ENCODE measurements at regions not wholly inside any gene's neighbourhood (a gene's known extent, or its start where the extent isn't known, plus 50 kb on each side); places are given as distances from the start of the nearest gene placed in this dataset.

- H2AK5ac ChIP-seq (ENCODE audit: low read length): no peak overlapping the region
- no peak overlapping the region for H2BK12ac ChIP-seq (ENCODE audit: low read length)
- H2AFZ ChIP-seq (ENCODE audit: insufficient read depth, low read length, poor library complexity): no peak overlapping the region
- H3K18ac ChIP-seq (ENCODE audit: low read length): no peak overlapping the region
- H3K23ac ChIP-seq (ENCODE audit: low read length): no peak overlapping the region
- H4K91ac ChIP-seq (ENCODE audit: low read depth, low read length): no peak overlapping the region
- H3K4me1 ChIP-seq (ENCODE audit: control insufficient read depth in 1 of 2, insufficient read depth in 2 of 2, low read length in 2 of 2): no peaks in the 10 kb centered on the region
- H3K9ac ChIP-seq (ENCODE audit: low read length): no peak overlapping the region
- no peak overlapping the region for H3K4me3 ChIP-seq (ENCODE audit: low read depth, low read length)
- H3K9me3 ChIP-seq (ENCODE audit: insufficient read depth, low read depth, low read length): no peaks in the 10 kb centered on the region
- no peaks in the 10 kb centered on the region for H3K79me1 ChIP-seq (ENCODE audit: low read length)
- H2BK120ac ChIP-seq (ENCODE audit: insufficient read depth, low read length, poor library complexity): no peak overlapping the region
- no peaks in the 10 kb centered on the region for H3K27me3 ChIP-seq (ENCODE audit: insufficient read depth, low read length)
- no peak overlapping the region for H3K27ac ChIP-seq (ENCODE audit: low read depth, low read length)
- no peak overlapping the region for H4K12ac ChIP-seq (ENCODE audit: low read depth, low read length)
- H3K4me2 ChIP-seq (ENCODE audit: low read length): no peak overlapping the region
- no peak for DNase-seq
- H3K36me3 ChIP-seq (ENCODE audit: control insufficient read depth in 1 of 2, insufficient read depth in 2 of 2, low read length in 2 of 2): no peaks in the 10 kb centered on the region
- no peak overlapping the region for H4K8ac ChIP-seq (ENCODE audit: low read depth, low read length)
- no peak overlapping the region for H2BK5ac ChIP-seq (ENCODE audit: low read depth, low read length, poor library complexity)
- H3K4ac ChIP-seq (ENCODE audit: low read depth, low read length): no peak overlapping the region
- H3K14ac ChIP-seq (ENCODE audit: low read length): no peak overlapping the region
- no CpG with 5 or more reads among the region's 8 CpGs for WGBS (ENCODE audit: extremely low coverage, insufficient coverage, insufficient read length)
- H3K79me2 ChIP-seq (ENCODE audit: control insufficient read depth, insufficient read depth, low read length, poor library complexity): no peaks in the 10 kb centered on the region
Measured at GRCh38 chr5:167688341-167689130, 602.9 kb upstream of the WWC1 start.

DNA sequence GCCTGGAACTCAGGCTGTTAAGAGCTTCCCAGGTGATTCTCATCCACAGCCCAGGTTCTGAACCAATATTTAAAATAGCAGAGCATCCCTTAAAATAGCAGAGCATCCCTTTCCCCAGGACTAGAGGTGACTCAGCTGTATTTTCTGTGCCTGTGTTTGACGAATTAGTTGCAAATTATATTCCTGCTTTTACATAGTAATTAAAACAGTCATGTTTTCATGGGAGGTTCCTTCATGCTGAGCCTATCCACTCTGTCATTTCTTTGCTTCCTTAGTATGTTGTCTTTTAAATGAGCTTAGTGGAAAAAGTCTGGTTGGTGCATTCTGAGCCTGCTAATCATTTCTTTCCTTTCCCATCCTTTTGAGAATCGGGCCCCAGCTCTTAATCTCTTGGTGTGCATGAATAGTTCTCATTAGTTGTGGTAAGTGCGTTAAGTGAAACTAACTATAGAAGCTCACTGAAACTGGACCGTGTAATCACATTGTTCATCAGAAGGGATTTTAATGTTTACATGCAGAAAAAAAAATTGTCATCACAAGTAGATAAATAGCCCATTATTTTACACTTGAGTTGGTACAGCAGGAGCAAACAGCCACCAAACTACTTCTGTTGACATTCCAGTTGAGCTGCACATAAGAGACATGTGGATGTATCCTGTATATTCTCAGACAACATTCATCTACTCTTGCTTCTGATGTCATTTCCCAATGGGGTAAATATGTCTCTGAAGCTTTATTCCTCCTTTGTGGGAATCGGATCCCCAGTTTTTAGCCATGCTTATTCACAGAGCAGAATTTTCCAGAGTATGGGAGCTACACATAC lies 596.9 kb upstream of the WWC1 start:
- Histone ChIP-seq H3K23ac (ENCODE audit: low read length) (no peak overlapping the region), H3K9ac (ENCODE audit: low read length) (no peak overlapping the region), H4K12ac (ENCODE audit: low read depth, low read length) (no peak overlapping the region), H3K4me2 (ENCODE audit: low read length) (no peak overlapping the region), H3K79me2 (ENCODE audit: control insufficient read depth, insufficient read depth, low read length, poor library complexity) (no peaks in the 10 kb centered on the region), H2AFZ (ENCODE audit: insufficient read depth, low read length, poor library complexity) (no peak overlapping the region), H4K8ac (ENCODE audit: low read depth, low read length) (no peak overlapping the region), H2BK12ac (ENCODE audit: low read length) (no peak overlapping the region), H4K91ac (ENCODE audit: low read depth, low read length) (no peak overlapping the region), H3K4ac (ENCODE audit: low read depth, low read length) (no peak overlapping the region), H2BK5ac (ENCODE audit: low read depth, low read length, poor library complexity) (no peak overlapping the region), H3K79me1 (ENCODE audit: low read length) (peaks cover 10% of the 10 kb centered on the region), H3K27me3 (ENCODE audit: insufficient read depth, low read length) (no peaks in the 10 kb centered on the region), H3K9me3 (ENCODE audit: insufficient read depth, low read depth, low read length) (no peaks in the 10 kb centered on the region), H3K4me3 (ENCODE audit: low read depth, low read length) (no peak overlapping the region), H3K18ac (ENCODE audit: low read length) (no peak overlapping the region), H3K14ac (ENCODE audit: low read length) (no peak overlapping the region), H2BK120ac (ENCODE audit: insufficient read depth, low read length, poor library complexity) (no peak overlapping the region), H3K4me1 (ENCODE audit: control insufficient read depth in 1 of 2, insufficient read depth in 2 of 2, low read length in 2 of 2) (peaks cover 0 to 4% of the 10 kb centered on the region in 2 experiments), H3K36me3 (ENCODE audit: control insufficient read depth in 1 of 2, insufficient read depth in 2 of 2, low read length in 2 of 2) (no peaks in the 10 kb centered on the region), H3K27ac (ENCODE audit: low read depth, low read length) (no peak overlapping the region), H2AK5ac (ENCODE audit: low read length) (no peak overlapping the region)
- no peak for DNase-seq
- no CpG with 5 or more reads among the region's 5 CpGs for WGBS (ENCODE audit: extremely low coverage, insufficient coverage, insufficient read length)

GRCh38 chr5:167696558-167697314 lies 594.7 kb upstream of the WWC1 start:
- Histone ChIP-seq H2AK5ac (ENCODE audit: low read length) (peak overlapping the region; percentile 49), H4K8ac (ENCODE audit: low read depth, low read length) (peak overlapping the region; percentile 51), H3K14ac (ENCODE audit: low read length) (peak overlapping the region; percentile 46), H3K4ac (ENCODE audit: low read depth, low read length) (no peak overlapping the region), H3K36me3 (ENCODE audit: control insufficient read depth in 1 of 2, insufficient read depth in 2 of 2, low read length in 2 of 2) (no peaks in the 10 kb centered on the region), H2BK12ac (ENCODE audit: low read length) (peak overlapping the region; percentile 93), H3K79me2 (ENCODE audit: control insufficient read depth, insufficient read depth, low read length, poor library complexity) (no peaks in the 10 kb centered on the region), H3K4me2 (ENCODE audit: low read length) (no peak overlapping the region), H3K27ac (ENCODE audit: low read depth, low read length) (no peak overlapping the region), H4K91ac (ENCODE audit: low read depth, low read length) (peak overlapping the region; percentile 41), H3K79me1 (ENCODE audit: low read length) (peaks cover 14% of the 10 kb centered on the region), H3K4me1 (ENCODE audit: control insufficient read depth in 1 of 2, insufficient read depth in 2 of 2, low read length in 2 of 2) (peaks cover 0 to 4% of the 10 kb centered on the region in 2 experiments), H4K12ac (ENCODE audit: low read depth, low read length) (no peak overlapping the region), H3K23ac (ENCODE audit: low read length) (no peak overlapping the region), H2AFZ (ENCODE audit: insufficient read depth, low read length, poor library complexity) (no peak overlapping the region), H3K27me3 (ENCODE audit: insufficient read depth, low read length) (no peaks in the 10 kb centered on the region), H2BK5ac (ENCODE audit: low read depth, low read length, poor library complexity) (peak overlapping the region; percentile 1), H3K9ac (ENCODE audit: low read length) (no peak overlapping the region), H3K18ac (ENCODE audit: low read length) (peak overlapping the region; percentile 32), H3K4me3 (ENCODE audit: low read depth, low read length) (no peak overlapping the region), H3K9me3 (ENCODE audit: insufficient read depth, low read depth, low read length) (no peaks in the 10 kb centered on the region), H2BK120ac (ENCODE audit: insufficient read depth, low read length, poor library complexity) (peak overlapping the region; percentile 70)
- WGBS (ENCODE audit: extremely low coverage, insufficient coverage, insufficient read length): no CpG with 5 or more reads among the region's 10 CpGs
- no peak for DNase-seq

GRCh38 chr5:167699432-167699831 lies 592.0 kb upstream of the WWC1 start:
- no peak overlapping the region for H4K8ac ChIP-seq (ENCODE audit: low read depth, low read length)
- DNase-seq: peak; percentile 91 to 95
- H2BK12ac ChIP-seq (ENCODE audit: low read length): no peak overlapping the region
- H3K4me3 ChIP-seq (ENCODE audit: low read depth, low read length): no peak overlapping the region
- no peak overlapping the region for H3K4me2 ChIP-seq (ENCODE audit: low read length)
- no peaks in the 10 kb centered on the region for H3K9me3 ChIP-seq (ENCODE audit: insufficient read depth, low read depth, low read length)
- H4K91ac ChIP-seq (ENCODE audit: low read depth, low read length): no peak overlapping the region
- no peak overlapping the region for H2AK5ac ChIP-seq (ENCODE audit: low read length)
- no peak overlapping the region for H3K4ac ChIP-seq (ENCODE audit: low read depth, low read length)
- H3K79me2 ChIP-seq (ENCODE audit: control insufficient read depth, insufficient read depth, low read length, poor library complexity): no peaks in the 10 kb centered on the region
- H3K79me1 ChIP-seq (ENCODE audit: low read length): peaks cover 14% of the 10 kb centered on the region
- no peak overlapping the region for H4K12ac ChIP-seq (ENCODE audit: low read depth, low read length)
- H2BK120ac ChIP-seq (ENCODE audit: insufficient read depth, low read length, poor library complexity): peak overlapping the region; percentile 31
- no peak overlapping the region for H3K14ac ChIP-seq (ENCODE audit: low read length)
- no peak overlapping the region for H2AFZ ChIP-seq (ENCODE audit: insufficient read depth, low read length, poor library complexity)
- H3K23ac ChIP-seq (ENCODE audit: low read length): no peak overlapping the region
- H3K9ac ChIP-seq (ENCODE audit: low read length): no peak overlapping the region
- no CpG with 5 or more reads among the region's 1 CpG for WGBS (ENCODE audit: extremely low coverage, insufficient coverage, insufficient read length)
- H3K36me3 ChIP-seq (ENCODE audit: control insufficient read depth in 1 of 2, insufficient read depth in 2 of 2, low read length in 2 of 2): no peaks in the 10 kb centered on the region
- no peak overlapping the region for H2BK5ac ChIP-seq (ENCODE audit: low read depth, low read length, poor library complexity)
- H3K27me3 ChIP-seq (ENCODE audit: insufficient read depth, low read length): no peaks in the 10 kb centered on the region
- no peak overlapping the region for H3K18ac ChIP-seq (ENCODE audit: low read length)
- peaks cover 0 to 4% of the 10 kb centered on the region in 2 experiments for H3K4me1 ChIP-seq (ENCODE audit: control insufficient read depth in 1 of 2, insufficient read depth in 2 of 2, low read length in 2 of 2)
- peak overlapping the region; percentile 96 for H3K27ac ChIP-seq (ENCODE audit: low read depth, low read length)

Data from trophoblast cell (in vitro differentiated cells and primary cell).